ENCODE measurements at regions not wholly inside any gene's neighbourhood (a gene's known extent, or its start where the extent isn't known, plus 50 kb on each side); places are given as distances from the start of the nearest gene placed in this dataset.

- DNase-seq = no peak
Observed at GRCh38 chr2:114156366-114157056, 266.6 kb downstream of the ACTR3 start.

- DNase-seq = no peak
Observed at GRCh38 chr2:114157057-114157385, 267.1 kb downstream of the ACTR3 start.

DNA sequence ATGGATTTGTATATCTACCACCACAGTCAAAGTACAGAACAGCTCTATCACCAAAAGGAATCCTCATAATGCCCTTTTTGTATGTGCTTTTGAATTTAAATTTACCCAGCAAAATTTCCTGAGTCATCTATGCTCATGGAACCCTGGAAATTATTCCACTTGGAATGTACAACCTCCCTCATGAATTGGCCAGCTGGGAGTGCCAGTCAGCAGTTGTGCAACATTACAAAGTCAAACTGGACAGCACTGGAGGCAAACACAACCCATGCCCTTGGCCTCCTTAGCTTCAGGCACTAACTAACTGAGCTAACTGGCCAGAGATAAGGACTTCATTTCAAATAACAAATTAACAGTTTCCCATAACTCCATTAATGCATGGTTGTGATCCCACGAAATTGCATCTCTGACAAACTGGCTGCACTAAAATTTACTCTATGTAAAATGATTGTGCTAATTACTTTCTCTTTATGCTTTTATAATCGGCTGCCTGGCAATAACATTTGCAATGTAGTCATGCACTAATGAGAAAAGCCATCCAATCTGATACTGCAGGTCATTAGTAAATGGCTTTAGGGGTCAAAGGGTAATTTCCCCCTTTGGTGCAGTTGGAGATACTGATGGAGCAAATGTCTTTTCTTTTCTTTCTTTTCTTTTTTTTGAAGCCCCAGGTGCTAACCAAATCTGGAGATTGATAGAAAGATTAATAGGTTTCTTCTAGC is 270.5 kb downstream of the ACTR3 start:
- no peak for DNase-seq

DNA sequence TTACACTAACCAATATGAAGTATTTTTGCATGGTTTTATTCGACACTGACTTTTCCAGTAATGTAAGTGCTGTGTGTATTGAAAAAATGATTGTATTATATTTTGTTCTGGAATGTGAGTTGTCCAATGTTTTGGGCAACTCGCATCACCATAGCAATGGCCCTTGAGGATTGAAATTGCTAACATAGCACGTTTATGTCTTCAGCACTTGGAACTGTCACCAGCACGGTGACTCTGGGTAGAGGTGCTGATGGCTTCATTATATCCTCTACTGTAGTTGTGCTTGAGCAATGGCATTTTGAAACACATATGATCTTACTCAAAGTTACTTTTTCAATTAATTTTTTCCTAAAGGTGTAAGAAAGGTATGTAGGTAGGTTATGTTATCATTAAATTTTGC is 271.5 kb downstream of the ACTR3 start:
- no peak for DNase-seq

- DNase-seq = no peak
Observed at GRCh38 chr2:114167799-114168198, 274.6 kb upstream of the DPP10 start.

GRCh38 chr2:114170070-114170469 is 272.4 kb upstream of the DPP10 start:
- no peak for DNase-seq

DNA sequence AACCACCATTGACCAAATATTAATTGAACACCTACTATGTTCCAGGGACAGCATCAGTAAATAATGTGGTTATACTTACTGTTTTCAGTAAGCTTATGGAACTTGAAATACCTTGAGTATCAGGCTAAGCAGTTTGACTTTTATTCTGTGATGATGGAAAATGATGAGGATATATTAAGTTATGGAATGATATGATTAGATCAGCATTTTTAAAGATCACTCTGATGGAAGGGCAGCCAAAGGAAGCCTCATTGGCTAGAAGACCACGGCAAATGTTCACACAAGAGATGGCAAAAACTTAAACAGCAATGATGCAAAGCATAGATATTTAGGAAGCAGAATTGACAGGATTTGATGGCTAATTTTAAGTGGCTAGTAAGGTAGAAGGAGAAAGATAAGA is 266.9 kb upstream of the DPP10 start:
- no peak for DNase-seq

- no peak for DNase-seq
Observed at GRCh38 chr2:114185501-114185900, 256.9 kb upstream of the DPP10 start.

- DNase-seq = no peak
Observed at GRCh38 chr2:114192362-114192761, 250.1 kb upstream of the DPP10 start.

DNA sequence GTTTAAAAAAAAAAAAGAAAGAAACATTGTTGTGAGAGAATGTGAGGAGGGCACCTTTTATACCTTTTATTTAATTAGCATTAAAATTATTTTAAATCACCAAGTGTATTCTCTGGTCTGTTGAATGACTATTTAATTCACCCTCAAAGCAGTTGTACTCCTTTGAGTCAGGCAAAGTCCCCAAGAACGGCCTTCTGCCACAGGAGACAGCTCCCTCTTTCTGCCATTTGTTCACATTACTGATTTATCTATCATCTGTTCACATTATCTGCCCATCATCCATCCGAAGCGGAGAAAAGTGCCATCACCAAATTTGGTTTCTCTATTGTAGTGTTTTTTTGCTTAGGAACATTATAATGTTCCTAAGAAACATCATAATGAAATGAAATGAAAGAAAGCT is 240.7 kb upstream of the DPP10 start:
- no peak for DNase-seq

- DNase-seq = no peak
Observed at GRCh38 chr2:114203679-114204078, 238.8 kb upstream of the DPP10 start.

DNA sequence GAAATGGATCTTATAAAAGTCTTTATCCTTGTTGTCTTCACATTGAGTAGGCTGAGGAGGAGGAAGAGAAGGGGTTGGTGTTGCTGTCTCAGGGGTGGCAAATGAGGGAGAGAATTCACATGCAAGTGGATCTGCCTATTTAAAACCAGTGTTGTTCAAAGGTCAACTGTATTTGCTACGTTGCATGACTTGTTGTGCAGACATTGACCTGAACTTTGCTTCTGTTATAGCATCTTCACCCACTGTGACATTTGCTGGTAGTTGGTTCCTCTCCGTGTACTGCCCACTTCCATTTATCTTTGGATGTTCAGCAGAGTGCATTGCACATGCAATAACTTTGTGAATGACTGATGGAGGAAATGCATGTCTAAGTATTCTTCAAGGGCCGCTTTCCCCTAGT is 228.6 kb upstream of the DPP10 start:
- DNase-seq = no peak

DNA sequence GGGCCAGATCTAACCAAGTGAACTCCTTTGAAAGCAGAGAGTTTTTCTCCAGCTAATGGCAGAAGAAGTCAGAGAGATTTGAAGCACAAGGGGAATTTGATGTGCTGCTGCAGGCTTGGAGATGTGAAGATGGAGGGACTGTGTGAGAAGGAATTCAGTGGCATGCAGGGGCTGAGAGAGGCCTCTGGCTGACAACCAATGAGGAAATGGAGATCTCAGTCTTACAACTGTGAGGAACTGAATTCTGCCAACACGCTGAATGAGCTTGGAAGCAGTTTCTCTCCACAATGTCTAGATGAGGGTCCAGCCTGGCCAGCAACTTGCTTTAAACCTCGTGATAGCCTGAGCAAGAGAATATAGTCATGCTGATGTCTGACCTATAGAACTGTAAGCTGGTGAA is 224.1 kb upstream of the DPP10 start:
- DNase-seq = no peak

DNA sequence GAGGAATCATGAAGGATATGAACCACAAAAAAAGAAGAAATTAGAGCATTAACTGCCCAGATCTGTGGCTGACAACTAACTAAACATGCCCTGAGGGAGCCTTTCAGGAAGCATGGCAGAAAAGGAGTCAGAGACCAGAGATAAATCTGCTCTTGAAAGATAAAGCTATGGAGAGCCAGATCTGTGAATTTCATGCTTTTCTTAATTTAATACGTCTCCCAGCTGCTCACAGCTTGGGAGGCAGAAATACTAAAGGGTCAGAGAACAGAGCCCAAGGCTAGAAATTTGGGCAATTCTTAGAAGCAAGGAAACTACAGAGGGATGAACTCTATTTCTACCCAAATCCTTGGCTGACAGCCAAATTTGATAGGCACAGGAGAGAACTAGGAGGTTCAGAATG is 223.0 kb upstream of the DPP10 start:
- DNase-seq = no peak

- peak; percentile 19 to 59 for DNase-seq
Observed at GRCh38 chr2:114222344-114222743, 220.1 kb upstream of the DPP10 start.

GRCh38 chr2:114231921-114232320 is 210.5 kb upstream of the DPP10 start:
- DNase-seq = no peak

- no peak for DNase-seq
Observed at GRCh38 chr2:114237331-114237730, 205.1 kb upstream of the DPP10 start.

DNA sequence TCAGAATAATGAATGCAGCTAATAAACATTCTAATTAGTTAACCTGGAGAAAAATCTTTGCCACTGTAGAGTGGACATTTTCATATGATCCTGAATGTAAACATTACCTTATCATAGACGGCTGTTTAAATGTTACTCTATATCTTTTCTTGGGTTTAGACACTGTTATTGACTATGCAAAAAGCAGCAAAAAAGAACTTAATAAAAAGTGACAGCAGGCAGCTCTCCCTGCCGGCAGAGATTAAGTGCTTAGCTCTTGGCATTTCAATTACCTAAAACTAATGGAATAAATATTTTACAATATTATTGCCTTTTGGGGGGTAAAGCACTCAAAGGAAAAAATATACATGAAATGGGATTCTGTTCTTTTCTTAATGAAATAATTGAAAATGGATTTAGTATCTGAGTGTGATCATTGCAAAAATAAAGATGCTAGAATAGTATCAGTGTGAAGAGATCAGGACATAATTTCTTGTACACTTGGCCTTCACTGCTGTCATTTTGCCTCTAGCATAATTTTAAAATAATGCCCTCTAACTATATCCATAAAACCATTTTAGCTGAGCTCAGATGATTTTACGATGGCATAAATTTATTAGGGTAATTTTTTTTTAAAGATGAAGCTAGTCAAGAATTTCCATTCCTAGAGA is 203.4 kb upstream of the DPP10 start:
- DNase-seq = no peak

DNA sequence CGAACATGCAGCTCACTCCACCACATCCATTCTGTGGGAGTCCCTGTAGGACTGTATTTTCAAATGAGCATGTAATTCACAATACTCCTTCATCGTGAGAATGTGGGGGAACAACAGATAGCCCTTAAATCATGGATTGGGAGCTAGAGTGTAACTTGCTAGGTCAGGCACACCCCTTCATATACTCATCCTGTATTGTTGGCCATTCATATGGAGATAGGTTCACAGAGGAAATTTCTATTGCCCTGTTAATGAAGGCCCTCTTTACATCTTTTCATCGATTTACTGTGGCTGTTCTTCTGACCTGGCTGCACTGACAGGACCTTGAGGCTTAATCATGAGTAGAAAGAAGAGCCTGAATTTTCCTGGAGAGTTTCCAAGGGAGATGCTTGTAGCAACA is 193.8 kb upstream of the DPP10 start:
- no peak for DNase-seq

DNA sequence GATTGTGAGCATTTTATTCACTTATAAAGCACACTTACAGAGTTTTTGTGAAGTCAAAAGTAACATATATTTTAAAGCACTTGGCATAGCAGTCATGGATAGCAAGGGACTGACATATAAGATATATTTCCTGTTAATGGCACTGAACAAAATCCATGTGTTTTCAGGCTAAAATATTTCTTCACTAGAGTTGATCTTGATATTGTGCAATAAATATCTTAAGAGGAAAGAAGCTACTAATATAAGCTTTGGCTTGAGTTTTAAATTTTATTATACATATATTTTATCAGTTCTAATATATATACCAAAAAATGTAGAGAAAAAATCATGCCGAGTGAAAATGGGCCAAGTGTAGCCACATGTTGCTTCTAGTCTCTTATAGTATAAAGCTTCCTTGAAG is 189.7 kb upstream of the DPP10 start:
- no peak for DNase-seq

- DNase-seq = no peak
Observed at GRCh38 chr2:114254875-114255274, 187.6 kb upstream of the DPP10 start.

GRCh38 chr2:114259389-114259788 is 183.1 kb upstream of the DPP10 start:
- no peak for DNase-seq

DNA sequence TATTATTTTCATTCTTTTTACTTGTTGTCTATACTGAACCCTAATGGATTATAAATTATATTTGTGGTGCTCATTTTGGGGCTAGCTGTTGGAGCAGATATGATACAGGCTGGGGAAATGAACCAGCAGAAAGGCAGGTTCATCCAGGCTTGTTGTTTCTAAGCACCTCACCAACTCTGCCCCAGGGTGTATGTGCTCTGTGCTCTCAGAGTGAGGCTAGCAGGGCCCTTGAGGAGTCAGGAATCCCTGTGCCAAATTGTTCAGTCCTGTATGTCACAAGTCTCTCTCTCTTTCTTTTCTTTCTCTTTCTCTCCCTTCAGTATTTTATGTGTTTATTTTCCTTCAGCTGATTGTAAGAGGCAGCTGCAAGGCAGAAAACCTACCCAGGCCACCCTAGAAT is 181.1 kb upstream of the DPP10 start:
- DNase-seq = no peak

DNA sequence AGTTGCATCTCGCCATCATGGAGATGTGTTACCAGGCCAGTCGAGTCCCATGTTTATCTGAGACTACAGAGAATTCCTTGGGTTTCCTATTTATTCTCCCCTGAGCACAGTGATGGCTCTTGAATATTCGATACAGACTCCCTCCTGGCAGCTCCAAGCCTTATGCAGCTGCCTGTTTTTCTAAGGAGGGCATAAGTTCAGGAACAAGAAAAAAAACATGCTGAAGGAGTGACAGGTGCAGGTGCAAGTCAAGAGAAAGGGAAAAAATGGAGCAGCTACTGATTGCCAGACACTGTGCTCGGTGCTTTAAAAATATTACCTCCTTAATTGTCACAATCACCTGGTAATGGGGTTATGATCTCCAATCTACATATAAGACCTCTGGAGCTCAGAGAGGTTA is 177.2 kb upstream of the DPP10 start:
- DNase-seq = no peak

DNA sequence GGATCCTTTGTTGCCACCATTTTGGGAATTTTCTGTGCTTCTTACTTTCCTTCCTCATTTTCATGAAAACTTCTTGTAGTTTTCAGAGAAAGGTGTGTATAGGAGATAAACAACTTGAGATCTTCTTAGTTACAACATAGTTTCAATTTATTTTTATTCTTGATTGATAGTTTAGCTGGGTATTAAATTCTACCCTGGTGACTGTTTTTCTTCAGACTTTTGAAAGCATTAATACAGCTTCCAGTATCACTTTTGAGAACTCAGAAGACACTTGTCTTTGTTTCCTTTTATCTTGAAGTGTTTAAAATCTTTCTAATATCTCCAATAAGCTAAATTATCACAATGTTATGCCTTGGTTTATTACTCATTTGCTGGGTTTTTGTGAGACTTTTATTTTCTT is 167.5 kb upstream of the DPP10 start:
- no peak for DNase-seq

Data from NCI-H1930 (cell line).